Activated T-helper 2 cell treated with anti-CD3 and anti-CD28 coated beads, Interferon-gamma antibody, Interleukin-2, Interleukin-4, amounts not matched to agents 10 μg/mL and 5 μg/mL and 100 μg/mL, durations not matched to agents 14 hours and 24 hours and 36 hours (primary cell): ENCODE measurements at regions not wholly inside any gene's neighbourhood (a gene's known extent, or its start where the extent isn't known, plus 50 kb on each side); places are given as distances from the start of the nearest gene placed in this dataset.
"Not testable (repeated sequence)": the region's sequence is repeated elsewhere in the genome, so short reads cannot be mapped to it uniquely, and the experiment has no call there.

ENCODE experiments used
- DNase-seq: peaks from one replicate; pipeline ENCODE4 v3.0.0; 2021; ENCODE audit warnings: low spot score
- H3K27ac Mint-ChIP-seq: one replicate; pipeline ENCODE4 v1.8.0; 2021; ENCODE audit warnings: mixed read lengths
- H3K27me3 Mint-ChIP-seq: one replicate; pipeline ENCODE4 v1.8.0; 2021; ENCODE audit warnings: low read depth, mixed read lengths
- H3K36me3 Mint-ChIP-seq: one replicate; pipeline ENCODE4 v1.8.0; 2021; ENCODE audit warnings: low read depth, mixed read lengths
- H3K4me1 Mint-ChIP-seq: one replicate; pipeline ENCODE4 v1.8.0; 2021; ENCODE audit warnings: low read depth, mixed read lengths
- H3K4me3 Mint-ChIP-seq: one replicate; pipeline ENCODE4 v1.8.0; 2021; ENCODE audit warnings: low read depth, mild to moderate bottlenecking, moderate library complexity, mixed read lengths
- H3K9me3 Mint-ChIP-seq: one replicate; pipeline ENCODE4 v1.8.0; 2021; ENCODE audit warnings: mixed read lengths
- intact Hi-C: fragments of 100-400 bp; cut with micrococcal nuclease; formaldehyde crosslinking; loops from one replicate; pipeline ENCODE4 v1.15.1; 2023

DNA sequence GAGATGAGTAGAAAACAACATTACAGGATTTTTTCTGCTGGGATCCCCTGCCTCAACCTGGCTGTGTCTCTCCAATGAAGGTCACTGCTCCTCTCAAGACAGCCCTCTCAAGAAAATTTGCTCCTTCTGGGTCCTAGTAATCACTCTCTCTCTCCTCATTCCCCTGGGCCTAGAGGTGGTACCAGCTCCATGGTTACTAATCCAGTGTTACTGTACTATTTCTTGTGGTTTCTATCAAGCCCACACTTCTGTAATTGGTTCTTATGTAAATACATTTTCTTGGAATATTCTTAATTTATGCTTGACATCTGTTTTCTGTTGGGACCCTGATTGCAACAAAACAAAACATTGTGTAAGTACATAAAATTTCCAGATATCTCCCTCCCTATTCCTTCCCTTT, 123.8 kb upstream of the RORB start:
- Mint-ChIP-seq H3K4me3 (no peak overlapping the region), H3K27me3 (no peaks in the 10 kb centered on the region), H3K36me3 (no peaks in the 10 kb centered on the region), H3K27ac (no peak overlapping the region), H3K9me3 (no peaks in the 10 kb centered on the region), H3K4me1 (no peaks in the 10 kb centered on the region)
- DNase-seq = no peak
- intact Hi-C loops = loop anchor here (10.0 kb wide), 1 partner anchor 49 kb away; no protein-coding TSS in a partner anchor

DNA sequence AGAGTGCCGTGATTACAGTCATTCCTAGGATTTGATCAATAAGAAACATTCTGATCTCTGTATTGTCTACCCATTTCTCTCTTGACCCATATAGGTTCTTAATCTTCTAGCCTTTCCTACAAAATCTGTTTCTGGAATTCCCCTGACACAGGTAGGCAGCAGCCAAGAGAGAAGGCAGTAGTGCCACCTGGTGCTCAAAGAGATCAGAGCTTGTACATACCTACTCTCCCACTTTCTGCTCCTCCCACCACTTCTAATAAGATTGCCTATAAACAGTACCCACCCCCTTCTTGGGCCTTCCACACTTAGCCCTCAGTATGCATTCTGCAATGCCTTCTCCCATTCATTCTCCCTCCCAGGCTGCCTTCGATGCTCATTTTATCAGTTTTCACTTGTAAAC, 117.4 kb upstream of the RORB start:
- H3K4me3 Mint-ChIP-seq = no peak overlapping the region
- intact Hi-C loops = loop anchor here (10.0 kb wide), 1 partner anchor 55 kb away; no protein-coding TSS in a partner anchor
- H3K27ac Mint-ChIP-seq = no peak overlapping the region
- no peaks in the 10 kb centered on the region for H3K9me3 Mint-ChIP-seq
- DNase-seq = peak; percentile 9
- H3K36me3 Mint-ChIP-seq = no peaks in the 10 kb centered on the region
- peaks cover 6% of the 10 kb centered on the region for H3K4me1 Mint-ChIP-seq
- H3K27me3 Mint-ChIP-seq = peaks cover 2% of the 10 kb centered on the region

DNA sequence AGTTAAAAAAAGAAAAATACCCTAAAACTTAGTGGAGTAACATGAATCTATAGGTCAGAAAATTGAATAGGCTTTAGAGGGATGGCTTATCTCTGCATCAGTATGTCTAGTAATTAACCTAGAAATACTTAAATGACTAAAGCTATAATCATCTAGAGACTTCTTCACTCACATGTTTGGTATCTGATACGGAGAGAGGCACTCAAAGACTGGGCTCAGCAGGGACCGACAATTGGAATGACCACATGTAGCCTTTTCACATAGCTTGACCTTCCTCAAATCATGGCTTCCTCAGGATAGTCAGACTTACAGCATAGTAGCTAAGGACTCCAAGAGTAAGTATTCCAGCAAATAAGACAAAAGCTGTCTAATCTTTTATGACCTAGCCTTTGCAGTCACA, 105.3 kb upstream of the RORB start:
- H3K36me3 Mint-ChIP-seq = no peaks in the 10 kb centered on the region
- no peak overlapping the region for H3K27ac Mint-ChIP-seq
- H3K27me3 Mint-ChIP-seq = no peaks in the 10 kb centered on the region
- no peak for DNase-seq
- intact Hi-C loops = no loop called here
- no peaks in the 10 kb centered on the region for H3K4me1 Mint-ChIP-seq
- no peaks in the 10 kb centered on the region for H3K9me3 Mint-ChIP-seq
- no peak overlapping the region for H3K4me3 Mint-ChIP-seq

DNA sequence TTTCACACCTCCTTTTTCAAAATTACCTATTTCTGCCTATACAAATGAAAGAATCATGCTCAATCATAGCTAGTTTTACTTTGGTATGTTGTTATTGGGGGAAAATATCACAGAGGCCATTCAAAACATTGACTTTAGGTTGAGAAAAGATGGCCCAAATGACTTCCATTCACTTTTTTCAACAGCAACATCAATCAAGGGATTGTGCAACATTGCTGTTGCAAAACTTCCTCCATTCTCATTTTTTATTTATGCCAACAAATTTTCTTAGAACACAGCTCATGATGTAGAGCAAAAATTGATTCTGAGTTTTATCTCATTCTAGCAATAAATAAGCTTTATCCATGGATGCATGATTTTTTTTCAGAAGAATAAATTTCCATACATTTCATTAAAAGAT, 93.6 kb upstream of the RORB start:
- no peaks in the 10 kb centered on the region for H3K36me3 Mint-ChIP-seq
- H3K4me3 Mint-ChIP-seq = no peak overlapping the region
- no peak overlapping the region for H3K27ac Mint-ChIP-seq
- peaks cover 48% of the 10 kb centered on the region for H3K9me3 Mint-ChIP-seq
- no peaks in the 10 kb centered on the region for H3K27me3 Mint-ChIP-seq
- intact Hi-C loops = no loop called here
- no peaks in the 10 kb centered on the region for H3K4me1 Mint-ChIP-seq
- no peak for DNase-seq

DNA sequence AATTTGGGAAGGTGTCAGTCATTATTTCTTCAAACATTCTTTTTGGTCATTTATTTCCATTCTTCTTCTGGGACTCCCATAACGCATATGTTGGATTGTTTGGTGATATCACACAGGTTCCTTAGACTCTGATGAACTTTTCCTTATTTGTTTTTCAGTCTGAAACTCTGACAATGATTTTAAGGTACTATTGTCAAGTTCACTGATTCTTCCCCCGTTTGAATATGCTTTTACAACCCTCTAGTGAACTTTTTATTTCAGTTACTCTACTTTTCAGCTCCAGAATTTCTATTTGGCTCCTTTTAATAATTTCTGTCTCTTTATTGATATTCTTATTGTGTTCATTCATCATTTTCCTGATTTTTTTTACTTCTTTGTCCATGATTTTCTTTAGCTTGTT, 92.5 kb upstream of the RORB start:
- Mint-ChIP-seq H3K4me3 (no peak overlapping the region), H3K9me3 (peaks cover 48% of the 10 kb centered on the region), H3K36me3 (no peaks in the 10 kb centered on the region), H3K27me3 (no peaks in the 10 kb centered on the region), H3K4me1 (no peaks in the 10 kb centered on the region), H3K27ac (no peak overlapping the region)
- DNase-seq = no peak
- intact Hi-C loops = no loop called here

DNA sequence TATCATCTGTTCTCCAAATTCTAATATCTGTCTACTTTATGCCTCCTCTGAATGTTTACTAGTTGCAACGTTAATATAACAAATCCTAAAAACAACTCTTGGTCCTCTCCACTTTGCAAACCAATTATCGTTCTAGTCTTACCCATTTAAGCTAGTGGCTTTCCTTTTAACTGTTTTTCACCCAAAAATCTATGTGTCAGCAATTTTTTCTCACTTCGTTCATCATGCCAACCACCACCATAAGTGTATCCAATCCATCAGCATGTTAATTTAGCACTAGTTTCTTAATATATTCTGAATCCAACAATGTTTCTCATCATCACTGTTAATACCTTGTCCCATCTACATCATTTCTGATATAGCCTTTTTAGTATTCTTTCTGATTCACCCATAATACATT, 90.0 kb upstream of the RORB start:
- Mint-ChIP-seq H3K4me3 (no peak overlapping the region), H3K4me1 (no peaks in the 10 kb centered on the region), H3K9me3 (peaks cover 37% of the 10 kb centered on the region), H3K36me3 (no peaks in the 10 kb centered on the region), H3K27ac (no peak overlapping the region), H3K27me3 (no peaks in the 10 kb centered on the region)
- intact Hi-C loops = no loop called here
- DNase-seq = no peak

DNA sequence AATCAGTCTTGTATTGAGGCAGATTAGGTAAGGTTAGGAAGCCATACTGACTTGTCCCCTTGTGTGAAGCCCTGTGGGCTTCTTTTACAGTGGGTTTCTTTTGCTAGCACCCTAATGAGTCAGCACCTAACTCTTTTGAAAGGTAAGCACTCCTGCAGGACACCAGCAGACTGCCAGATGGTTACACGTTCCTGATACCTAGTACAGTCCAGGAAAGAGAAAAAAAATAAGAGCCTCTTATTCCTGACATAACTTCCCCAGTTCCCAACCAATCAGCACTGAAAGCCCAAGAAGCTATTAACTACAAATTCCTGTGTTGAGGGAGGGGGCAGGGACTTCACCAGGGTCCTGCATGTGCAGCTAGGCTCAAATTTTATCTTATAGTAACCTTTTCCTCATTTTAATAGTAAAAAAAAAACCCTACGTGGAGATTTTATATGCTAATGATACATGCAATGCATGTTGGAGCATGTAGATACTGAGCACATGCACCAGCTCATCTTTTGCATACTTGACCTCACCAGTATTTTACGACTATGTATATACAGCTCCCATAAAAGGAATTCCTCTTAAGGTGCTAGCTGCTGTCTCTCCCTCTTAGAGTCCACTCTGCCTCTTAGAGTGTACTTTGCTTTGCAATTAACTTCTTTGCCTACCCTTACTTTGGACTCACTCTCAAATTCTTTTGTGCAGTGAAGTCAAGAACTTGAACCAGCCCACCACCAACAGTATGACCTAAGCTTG, 84.7 kb upstream of the RORB start:
- no peak for DNase-seq
- intact Hi-C loops = no loop called here
- Mint-ChIP-seq H3K27ac (no peak overlapping the region), H3K27me3 (no peaks in the 10 kb centered on the region), H3K4me1 (no peaks in the 10 kb centered on the region), H3K4me3 (no peak overlapping the region), H3K9me3 (peaks cover 24% of the 10 kb centered on the region), H3K36me3 (no peaks in the 10 kb centered on the region)

DNA sequence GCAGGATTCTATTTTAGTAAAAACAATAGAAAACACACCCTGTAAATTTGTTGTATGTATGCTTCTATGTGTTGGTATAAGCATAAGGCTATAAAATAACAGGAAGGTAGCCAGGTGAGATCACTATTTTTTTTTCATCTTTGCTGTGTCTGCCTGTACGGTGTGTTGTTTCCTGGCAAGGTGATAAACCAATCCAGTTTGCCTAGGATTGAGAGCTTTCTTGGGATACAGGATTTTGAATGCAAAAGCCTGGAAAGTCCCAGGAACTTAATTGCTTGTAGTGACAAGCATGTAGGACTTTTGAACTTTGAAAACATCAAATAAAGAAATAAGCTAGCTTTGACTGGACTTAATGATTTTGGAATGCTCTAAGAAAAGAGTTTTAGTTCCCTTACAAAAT, 83.3 kb upstream of the RORB start:
- no peaks in the 10 kb centered on the region for H3K27me3 Mint-ChIP-seq
- H3K4me1 Mint-ChIP-seq = no peaks in the 10 kb centered on the region
- DNase-seq = no peak
- H3K9me3 Mint-ChIP-seq = peaks cover 16% of the 10 kb centered on the region
- intact Hi-C loops = no loop called here
- H3K4me3 Mint-ChIP-seq = no peak overlapping the region
- H3K36me3 Mint-ChIP-seq = no peaks in the 10 kb centered on the region
- no peak overlapping the region for H3K27ac Mint-ChIP-seq

DNA sequence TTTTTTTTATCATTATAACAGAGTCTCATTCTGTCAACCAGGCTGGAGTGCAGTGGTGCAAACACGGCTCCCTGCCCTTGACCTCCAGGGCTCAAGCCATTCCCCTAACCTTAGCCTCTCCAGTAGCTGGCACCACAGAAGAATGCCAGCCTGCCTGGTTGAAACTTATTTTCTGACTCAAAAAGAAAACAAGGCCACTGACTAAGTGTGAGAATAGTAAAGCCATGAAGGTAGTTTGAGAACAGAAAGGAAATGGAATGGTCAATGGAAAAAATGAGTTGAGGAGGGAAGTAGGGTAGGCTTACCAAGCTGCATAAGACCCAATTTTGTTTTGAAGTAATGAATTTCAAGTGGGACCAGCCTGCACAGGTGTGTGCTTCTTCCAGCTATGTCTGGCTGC, 82.8 kb upstream of the RORB start:
- peaks cover 16% of the 10 kb centered on the region for H3K9me3 Mint-ChIP-seq
- no peaks in the 10 kb centered on the region for H3K4me1 Mint-ChIP-seq
- H3K36me3 Mint-ChIP-seq = no peaks in the 10 kb centered on the region
- H3K27me3 Mint-ChIP-seq = no peaks in the 10 kb centered on the region
- H3K27ac Mint-ChIP-seq = no peak overlapping the region
- no peak overlapping the region for H3K4me3 Mint-ChIP-seq
- intact Hi-C loops = no loop called here
- DNase-seq = no peak

DNA sequence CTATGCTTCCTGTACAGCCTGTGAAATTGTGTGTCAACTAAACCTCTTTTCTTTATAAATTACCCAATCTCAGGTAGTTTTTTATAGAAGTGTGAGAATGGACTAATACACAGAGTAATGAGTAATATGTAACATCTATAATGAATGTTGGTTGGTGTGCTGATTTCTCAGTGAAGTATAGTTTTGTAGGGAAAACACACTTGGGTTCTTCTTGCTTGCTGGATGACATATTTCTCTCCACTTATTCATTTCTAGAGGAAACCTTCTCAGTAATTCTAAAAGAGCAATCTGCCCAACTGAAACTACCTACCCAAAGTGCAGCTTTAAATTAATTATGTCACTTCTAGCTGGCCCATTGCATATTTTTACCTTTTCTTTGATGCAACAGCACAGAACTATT, 81.1 kb upstream of the RORB start:
- Mint-ChIP-seq H3K4me3 (no peak overlapping the region), H3K9me3 (peaks cover 16% of the 10 kb centered on the region), H3K27me3 (no peaks in the 10 kb centered on the region), H3K4me1 (no peaks in the 10 kb centered on the region), H3K36me3 (no peaks in the 10 kb centered on the region), H3K27ac (no peak overlapping the region)
- DNase-seq = no peak
- intact Hi-C loops = no loop called here

DNA sequence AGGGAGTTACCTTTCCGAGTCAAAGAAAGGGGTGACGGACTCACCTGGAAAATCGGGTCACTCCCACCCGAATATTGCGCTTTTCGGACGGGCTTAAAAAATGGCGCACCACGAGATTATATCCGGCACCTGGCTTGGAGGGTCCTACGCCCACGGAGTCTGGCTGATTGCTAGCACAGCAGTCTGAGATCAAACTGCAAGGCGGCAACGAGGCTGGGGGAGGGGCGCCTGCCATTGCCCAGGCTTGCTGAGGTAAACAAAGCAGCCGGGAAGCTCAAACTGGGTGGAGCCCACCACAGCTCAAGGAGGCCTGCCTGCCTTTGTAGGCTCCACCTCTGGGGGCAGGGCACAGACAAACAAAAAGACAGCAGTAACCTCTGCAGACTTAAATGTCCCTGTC, 72.6 kb upstream of the RORB start:
- H3K27me3 Mint-ChIP-seq, DNase-seq, intact Hi-C loops, H3K4me3 Mint-ChIP-seq, H3K9me3 Mint-ChIP-seq, H3K36me3 Mint-ChIP-seq, H3K27ac Mint-ChIP-seq, H3K4me1 Mint-ChIP-seq: not testable (repeated sequence)

DNA sequence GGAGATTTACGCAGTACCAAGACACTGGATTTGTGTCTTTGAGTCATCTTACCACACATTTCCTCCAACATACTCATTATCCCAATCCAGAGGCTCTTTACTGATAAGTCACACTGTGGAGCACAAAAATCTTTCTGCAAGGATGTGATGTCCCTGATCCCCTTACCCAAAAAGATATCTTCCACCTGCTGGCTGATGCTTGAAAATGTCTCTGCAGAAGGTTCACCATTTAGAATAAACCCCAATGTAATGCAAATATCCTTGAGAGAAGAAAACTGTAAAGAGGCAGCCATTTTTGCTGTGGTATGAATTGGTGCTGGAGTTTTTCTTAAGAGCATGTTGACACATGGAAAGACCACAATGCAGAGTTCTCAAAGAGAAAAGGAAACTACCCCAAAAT, 65.7 kb upstream of the RORB start:
- H3K4me3 Mint-ChIP-seq = no peak overlapping the region
- H3K27ac Mint-ChIP-seq = no peak overlapping the region
- intact Hi-C loops = no loop called here
- no peaks in the 10 kb centered on the region for H3K9me3 Mint-ChIP-seq
- H3K36me3 Mint-ChIP-seq = no peaks in the 10 kb centered on the region
- H3K27me3 Mint-ChIP-seq = no peaks in the 10 kb centered on the region
- no peak for DNase-seq
- no peaks in the 10 kb centered on the region for H3K4me1 Mint-ChIP-seq

DNA sequence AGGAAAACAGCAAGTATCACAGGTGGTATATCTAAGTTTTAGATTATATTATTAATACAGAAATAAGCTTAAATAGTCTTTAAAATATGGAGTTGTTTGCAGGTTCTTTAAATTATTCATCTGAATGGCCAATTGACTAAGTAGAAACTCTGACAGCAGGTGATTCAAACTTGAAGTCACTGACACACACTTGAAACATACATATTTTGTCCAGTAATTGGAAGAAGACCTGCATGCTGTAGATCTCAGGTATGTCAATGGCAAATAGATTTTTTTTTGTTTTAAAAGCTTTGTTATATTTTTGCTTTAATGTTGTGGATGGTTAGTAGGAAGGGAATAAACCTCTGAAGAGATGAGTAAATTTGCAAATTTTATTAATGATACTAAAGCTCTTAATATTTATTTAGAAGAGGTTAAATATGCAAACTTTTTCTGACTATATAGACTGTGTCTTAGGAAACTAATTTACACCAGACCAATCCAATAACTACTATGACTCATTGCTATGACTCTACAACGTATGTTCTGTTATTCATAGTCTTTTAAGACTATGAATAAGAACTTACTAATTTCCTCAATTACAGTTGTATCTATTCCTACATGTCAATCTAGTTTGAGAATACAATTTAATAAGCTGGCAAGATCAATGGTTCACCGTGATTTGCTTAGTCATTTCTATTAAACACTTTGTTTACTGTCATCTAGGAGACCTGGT, 53.9 kb upstream of the RORB start:
- no peak for DNase-seq
- Mint-ChIP-seq H3K27ac (no peak overlapping the region), H3K9me3 (no peaks in the 10 kb centered on the region), H3K4me3 (no peak overlapping the region), H3K36me3 (no peaks in the 10 kb centered on the region), H3K4me1 (no peaks in the 10 kb centered on the region), H3K27me3 (no peaks in the 10 kb centered on the region)
- intact Hi-C loops = no loop called here
